Fibroblast of lung (primary cell): ENCODE measurements at regions not wholly inside any gene's neighbourhood (a gene's known extent, or its start where the extent isn't known, plus 50 kb on each side); places are given as distances from the start of the nearest gene placed in this dataset.

Experiments
- CTCF ChIP-seq, 2 donors: IDR thresholded peaks in 1 of 2; conservative IDR thresholded peaks in 1 of 2; 1 replicate in 1 of 2; 2 replicates in 1 of 2; pipeline ENCODE4 v1.5.1; 2011 to 2012; ENCODE audit warnings: low read length in 2 of 2, control low read depth in 1 of 2, inconsistent platforms in 1 of 2, low read depth in 1 of 2, mild to moderate bottlenecking in 1 of 2
- EZH2 ChIP-seq: IDR thresholded peaks from 2 replicates; pipeline ENCODE4 v1.5.1; 2012; ENCODE audit warnings: low read length, control low read depth, mild to moderate bottlenecking; ENCODE audit errors: missing control alignments

GRCh38 chr9:22838266-22838665 lies 391.6 kb downstream of the DMRTA1 start:
- TF ChIP-seq CTCF (conservative IDR thresholded peaks at IDR 0.05 in 1 of 2, IDR thresholded peaks at IDR 0.05 in 1 of 2; ENCODE audit: low read depth in 1 of 2, low read length in 2 of 2) (no peak), EZH2 (no peak)
